Nephron progenitor cell (in vitro differentiated cells): ENCODE measurements at regions not wholly inside any gene's neighbourhood (a gene's known extent, or its start where the extent isn't known, plus 50 kb on each side); places are given as distances from the start of the nearest gene placed in this dataset.

Source experiments
- DNase-seq: peaks from one replicate; pipeline ENCODE4 v3.0.0; 2021
- H3K27ac Mint-ChIP-seq: 2 replicates; pipeline ENCODE4 v1.8.0; 2021; ENCODE audit warnings: mild to moderate bottlenecking, moderate library complexity, mixed read lengths
- H3K27me3 Mint-ChIP-seq: 2 replicates; pipeline ENCODE4 v1.8.0; 2021; ENCODE audit warnings: mild to moderate bottlenecking, low read depth, mixed read lengths; ENCODE audit not compliant: poor library complexity
- H3K36me3 Mint-ChIP-seq: 2 replicates; pipeline ENCODE4 v1.8.0; 2021; ENCODE audit warnings: low read depth, mixed read lengths
- H3K4me1 Mint-ChIP-seq: 2 replicates; pipeline ENCODE4 v1.8.0; 2021; ENCODE audit warnings: mixed read lengths
- H3K4me3 Mint-ChIP-seq: 2 replicates; pipeline ENCODE4 v1.8.0; 2021; ENCODE audit warnings: mild to moderate bottlenecking, moderate library complexity, mixed read lengths
- H3K9me3 Mint-ChIP-seq: 2 replicates; pipeline ENCODE4 v1.8.0; 2021; ENCODE audit warnings: mild to moderate bottlenecking, moderate library complexity, mixed read lengths
- TF ChIP-seq, protein P1 (sequence below): fragments of 200-600 bp; sonication (generic); IDR thresholded peaks from 2 replicates; pipeline ENCODE4 v1.5.0; 2021; ENCODE audit warnings: antibody characterized with exemption

DNA sequence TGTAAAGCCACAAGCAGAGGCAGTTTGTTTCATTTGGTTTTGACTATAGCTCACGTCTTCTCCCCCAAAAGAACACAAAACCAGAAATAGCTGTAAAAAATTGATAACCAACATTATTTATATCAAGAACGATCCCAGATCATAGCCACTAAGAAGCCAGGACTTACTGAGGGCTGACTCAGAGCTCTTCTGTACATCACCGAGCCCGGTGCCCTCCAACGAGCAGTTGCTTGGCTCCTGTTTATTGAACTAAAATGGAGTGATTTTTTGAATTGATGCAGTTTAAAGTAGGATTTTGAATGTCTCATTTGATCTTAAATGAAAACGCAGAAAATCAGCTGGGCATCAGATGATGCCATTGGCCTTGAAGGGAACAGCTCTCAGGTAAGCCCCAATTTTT, 343.3 kb downstream of the INSIG2 start:
- peaks cover 3% of the 10 kb centered on the region for H3K9me3 Mint-ChIP-seq
- TF ChIP-seq, protein P1, sequence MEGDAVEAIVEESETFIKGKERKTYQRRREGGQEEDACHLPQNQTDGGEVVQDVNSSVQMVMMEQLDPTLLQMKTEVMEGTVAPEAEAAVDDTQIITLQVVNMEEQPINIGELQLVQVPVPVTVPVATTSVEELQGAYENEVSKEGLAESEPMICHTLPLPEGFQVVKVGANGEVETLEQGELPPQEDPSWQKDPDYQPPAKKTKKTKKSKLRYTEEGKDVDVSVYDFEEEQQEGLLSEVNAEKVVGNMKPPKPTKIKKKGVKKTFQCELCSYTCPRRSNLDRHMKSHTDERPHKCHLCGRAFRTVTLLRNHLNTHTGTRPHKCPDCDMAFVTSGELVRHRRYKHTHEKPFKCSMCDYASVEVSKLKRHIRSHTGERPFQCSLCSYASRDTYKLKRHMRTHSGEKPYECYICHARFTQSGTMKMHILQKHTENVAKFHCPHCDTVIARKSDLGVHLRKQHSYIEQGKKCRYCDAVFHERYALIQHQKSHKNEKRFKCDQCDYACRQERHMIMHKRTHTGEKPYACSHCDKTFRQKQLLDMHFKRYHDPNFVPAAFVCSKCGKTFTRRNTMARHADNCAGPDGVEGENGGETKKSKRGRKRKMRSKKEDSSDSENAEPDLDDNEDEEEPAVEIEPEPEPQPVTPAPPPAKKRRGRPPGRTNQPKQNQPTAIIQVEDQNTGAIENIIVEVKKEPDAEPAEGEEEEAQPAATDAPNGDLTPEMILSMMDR: no peak
- no peak for DNase-seq
- no peak overlapping the region for H3K4me3 Mint-ChIP-seq
- H3K4me1 Mint-ChIP-seq: peaks cover 19% of the 10 kb centered on the region
- no peaks in the 10 kb centered on the region for H3K36me3 Mint-ChIP-seq
- no peak overlapping the region for H3K27ac Mint-ChIP-seq
- no peaks in the 10 kb centered on the region for H3K27me3 Mint-ChIP-seq

DNA sequence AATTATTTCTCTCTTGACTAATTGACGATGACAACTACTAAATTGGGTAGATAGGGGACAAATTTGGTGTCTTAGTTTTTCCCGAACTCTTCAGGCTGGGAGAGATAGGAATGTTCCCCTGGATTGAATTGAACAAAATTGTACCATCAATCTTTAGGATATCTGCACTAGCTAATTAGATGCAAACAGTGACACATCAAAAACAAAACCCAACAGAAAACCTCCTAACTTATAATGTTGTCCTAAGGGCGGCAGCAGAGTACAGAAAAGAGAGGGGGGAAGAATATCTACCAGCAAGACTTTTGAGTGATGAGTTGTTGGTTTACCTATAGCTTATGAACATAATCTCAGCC, 342.9 kb downstream of the INSIG2 start:
- H3K9me3 Mint-ChIP-seq: peaks cover 3% of the 10 kb centered on the region
- no peak for DNase-seq
- TF ChIP-seq, protein P1: no peak

DNA sequence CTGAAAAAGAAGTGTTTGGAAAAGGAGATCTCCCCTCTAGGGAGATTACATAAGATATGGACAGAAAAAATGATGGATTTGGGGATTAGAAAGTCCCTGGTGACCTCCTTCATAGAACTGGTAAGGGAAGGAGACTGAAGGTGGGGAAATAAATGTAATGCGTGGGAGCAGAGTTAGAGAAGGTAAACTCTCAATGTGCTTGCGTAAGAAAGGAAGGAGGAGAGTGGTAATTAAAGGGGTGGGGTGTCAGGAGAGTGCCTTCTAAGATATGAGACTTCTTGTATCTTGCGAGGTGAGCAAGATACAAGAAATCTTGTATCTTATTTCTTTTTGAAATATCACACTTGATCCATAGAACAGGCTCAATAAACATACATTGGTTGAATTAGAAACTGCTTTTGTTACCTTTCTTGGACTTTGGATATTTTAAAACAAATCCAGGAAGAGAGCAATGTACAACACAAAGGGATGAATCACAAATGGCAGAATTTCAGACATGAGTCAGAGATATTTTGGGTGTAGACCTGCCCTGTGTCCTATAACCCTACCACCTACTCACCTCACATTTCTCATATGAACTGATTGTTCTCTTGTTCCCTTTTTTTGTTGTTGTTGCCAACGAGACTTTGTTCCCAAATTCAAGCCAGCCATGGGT, 342.4 kb downstream of the INSIG2 start:
- TF ChIP-seq, protein P1: no peak
- Mint-ChIP-seq H3K4me1 (peaks cover 19% of the 10 kb centered on the region), H3K27ac (no peak overlapping the region), H3K36me3 (no peaks in the 10 kb centered on the region), H3K4me3 (no peak overlapping the region), H3K27me3 (no peaks in the 10 kb centered on the region), H3K9me3 (peaks cover 3% of the 10 kb centered on the region)
- DNase-seq: no peak

More for the DNA sequence above, 342.9 kb downstream of the INSIG2 start:
- Mint-ChIP-seq H3K27ac (no peak overlapping the region), H3K4me3 (no peak overlapping the region), H3K36me3 (no peaks in the 10 kb centered on the region), H3K4me1 (peaks cover 19% of the 10 kb centered on the region), H3K27me3 (no peaks in the 10 kb centered on the region)

DNA sequence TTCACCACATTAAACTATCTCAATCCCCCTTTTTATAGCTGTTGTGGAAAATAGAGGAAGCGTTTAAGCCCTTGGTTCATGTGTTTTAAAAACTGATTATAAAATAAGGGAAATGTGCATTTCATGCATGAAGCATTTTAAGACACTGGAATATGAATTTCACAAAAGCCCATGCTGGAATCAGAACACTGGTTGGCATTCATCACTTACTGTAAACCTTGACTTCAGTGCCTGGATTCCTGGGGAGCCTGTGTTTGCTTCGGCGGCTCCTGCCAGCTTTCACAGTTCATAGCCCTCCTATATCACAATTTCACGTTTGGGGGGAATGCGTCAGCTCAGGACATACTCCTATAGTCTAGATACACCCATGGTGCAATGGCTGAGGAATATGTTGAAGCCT, 336.9 kb downstream of the INSIG2 start:
- Mint-ChIP-seq H3K27ac (no peak overlapping the region), H3K36me3 (no peaks in the 10 kb centered on the region), H3K4me1 (no peaks in the 10 kb centered on the region), H3K4me3 (no peak overlapping the region), H3K9me3 (peaks cover 20% of the 10 kb centered on the region), H3K27me3 (peaks cover 5% of the 10 kb centered on the region)
- no peak for DNase-seq
- TF ChIP-seq, protein P1: no peak

DNA sequence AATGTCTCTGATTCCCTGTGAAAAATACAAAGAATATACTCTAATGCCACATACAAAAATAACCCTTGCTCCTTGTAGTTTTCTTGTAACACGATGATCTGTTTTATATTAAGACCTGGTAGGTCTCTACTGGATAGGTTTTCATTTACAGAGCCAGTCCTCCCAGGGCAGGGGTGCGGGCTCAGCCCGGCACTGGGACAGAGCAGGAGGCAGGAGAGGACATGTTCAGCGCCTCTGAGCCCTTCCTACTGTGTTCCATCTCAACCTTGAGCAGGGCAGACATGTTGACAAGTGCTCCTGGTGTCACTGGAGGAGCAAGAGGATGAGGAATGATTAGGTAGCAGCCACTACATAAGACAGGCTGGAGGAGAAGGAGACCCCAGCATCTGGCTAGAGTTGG, 335.5 kb downstream of the INSIG2 start:
- Mint-ChIP-seq H3K27me3 (peaks cover 5% of the 10 kb centered on the region), H3K27ac (no peak overlapping the region), H3K4me3 (no peak overlapping the region), H3K9me3 (peaks cover 25% of the 10 kb centered on the region), H3K36me3 (no peaks in the 10 kb centered on the region), H3K4me1 (no peaks in the 10 kb centered on the region)
- DNase-seq: no peak
- TF ChIP-seq, protein P1: no peak

DNA sequence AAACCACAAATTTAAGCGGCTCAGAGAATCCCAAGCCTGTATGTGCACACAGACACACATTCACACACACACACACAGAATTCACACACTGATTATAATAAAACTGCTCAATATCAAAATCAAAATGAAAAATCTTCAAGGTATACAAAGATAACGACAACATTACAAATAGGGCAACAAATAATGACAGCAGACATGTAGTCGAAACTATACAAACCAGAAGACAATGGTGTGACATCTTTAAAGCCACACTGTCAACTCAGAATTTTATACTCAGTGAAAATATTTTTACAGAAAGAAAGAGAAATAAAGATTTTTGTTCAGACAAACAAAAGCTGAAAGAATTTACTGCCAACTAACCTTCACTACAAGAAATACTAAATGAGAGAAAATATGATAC, 333.4 kb downstream of the INSIG2 start:
- Mint-ChIP-seq H3K4me3 (no peak overlapping the region), H3K9me3 (peaks cover 22% of the 10 kb centered on the region), H3K27me3 (peaks cover 9% of the 10 kb centered on the region), H3K27ac (no peak overlapping the region), H3K36me3 (no peaks in the 10 kb centered on the region), H3K4me1 (no peaks in the 10 kb centered on the region)
- TF ChIP-seq, protein P1: no peak
- DNase-seq: no peak
